SK-N-MC (cell line): ENCODE measurements at regions not wholly inside any gene's neighbourhood (a gene's known extent, or its start where the extent isn't known, plus 50 kb on each side); places are given as distances from the start of the nearest gene placed in this dataset.

ENCODE experiments used
- DNase-seq: peaks from one replicate; pipeline ENCODE4 v3.0.0-alpha.2; 2011; ENCODE audit warnings: low read depth, low spot score
- H3K27ac ChIP-seq: fragments of 200-600 bp; sonication (generic); 2 replicates; pipeline ENCODE4 v1.5.1; 2016; ENCODE audit warnings: mixed run types
- H3K36me3 ChIP-seq: fragments of 200-600 bp; sonication (generic); 2 replicates; pipeline ENCODE4 v1.6.1; 2017; ENCODE audit warnings: antibody characterized with exemption, low read length, mixed read lengths; ENCODE audit not compliant: insufficient read depth
- H3K4me3 ChIP-seq: fragments of 200-600 bp; sonication (generic); 2 replicates; pipeline ENCODE4 v1.5.1; 2016
- H3K9ac ChIP-seq: fragments of 200-600 bp; sonication (generic); 2 replicates; pipeline ENCODE4 v1.8.0; 2017; ENCODE audit warnings: mixed run types, mixed read lengths; ENCODE audit not compliant: insufficient read length
- H3K9me3 ChIP-seq: fragments of 200-600 bp; sonication (generic); 2 replicates; pipeline ENCODE4 v1.6.1; 2017; ENCODE audit warnings: low read depth, mild to moderate bottlenecking, antibody characterized with exemption, low read length, moderate library complexity, mixed read lengths
- EZH2 ChIP-seq: fragments of 200-600 bp; sonication (generic); IDR thresholded peaks from one replicate; pipeline ENCODE4 v1.6.1; 2017; ENCODE audit warnings: antibody characterized with exemption
- FOXP2 ChIP-seq: optimal IDR thresholded peaks from 2 replicates; pipeline ENCODE3; 2011; ENCODE audit warnings: mild to moderate bottlenecking, moderate library complexity; ENCODE audit not compliant: insufficient read depth; ENCODE audit errors: extremely low read length, control extremely low read depth
- POLR2AphosphoS5 ChIP-seq: IDR thresholded peaks from 2 replicates; pipeline ENCODE4 v1.6.1; 2012; ENCODE audit warnings: mild to moderate bottlenecking, low read depth, low read length, borderline replicate concordance

- no peaks in the 10 kb centered on the region for H3K9me3 ChIP-seq
- H3K9ac ChIP-seq = no peak overlapping the region
- DNase-seq = no peak
- H3K36me3 ChIP-seq = no peaks in the 10 kb centered on the region
- no peak for TF ChIP-seq FOXP2
- no peak overlapping the region for H3K27ac ChIP-seq
- no peak overlapping the region for H3K4me3 ChIP-seq
Measured at GRCh38 chr17:77763023-77763422, 195.5 kb upstream of the TNRC6C start.

- Histone ChIP-seq H3K36me3 (no peaks in the 10 kb centered on the region), H3K9me3 (no peaks in the 10 kb centered on the region), H3K9ac (no peak overlapping the region), H3K27ac (no peak overlapping the region), H3K4me3 (no peak overlapping the region)
- TF ChIP-seq FOXP2 = no peak
- TF ChIP-seq POLR2AphosphoS5 = no peak
- TF ChIP-seq EZH2 = no peak
- DNase-seq = no peak
Measured at GRCh38 chr17:77763575-77763974, 194.9 kb upstream of the TNRC6C start.

- no peak overlapping the region for H3K4me3 ChIP-seq
- no peak overlapping the region for H3K27ac ChIP-seq
- no peaks in the 10 kb centered on the region for H3K9me3 ChIP-seq
- H3K9ac ChIP-seq = no peak overlapping the region
- no peak for DNase-seq
- TF ChIP-seq POLR2AphosphoS5 (no peak), EZH2 (no peak), FOXP2 (no peak)
- no peaks in the 10 kb centered on the region for H3K36me3 ChIP-seq
Measured at GRCh38 chr17:77765292-77765691, 193.2 kb upstream of the TNRC6C start.

- H3K27ac ChIP-seq = no peak overlapping the region
- no peak for DNase-seq
- TF ChIP-seq POLR2AphosphoS5 (no peak), FOXP2 (no peak), EZH2 (no peak)
- H3K9me3 ChIP-seq = no peaks in the 10 kb centered on the region
- H3K36me3 ChIP-seq = no peaks in the 10 kb centered on the region
- no peak overlapping the region for H3K4me3 ChIP-seq
- no peak overlapping the region for H3K9ac ChIP-seq
Measured at GRCh38 chr17:77767148-77767547, 191.4 kb upstream of the TNRC6C start.

DNA sequence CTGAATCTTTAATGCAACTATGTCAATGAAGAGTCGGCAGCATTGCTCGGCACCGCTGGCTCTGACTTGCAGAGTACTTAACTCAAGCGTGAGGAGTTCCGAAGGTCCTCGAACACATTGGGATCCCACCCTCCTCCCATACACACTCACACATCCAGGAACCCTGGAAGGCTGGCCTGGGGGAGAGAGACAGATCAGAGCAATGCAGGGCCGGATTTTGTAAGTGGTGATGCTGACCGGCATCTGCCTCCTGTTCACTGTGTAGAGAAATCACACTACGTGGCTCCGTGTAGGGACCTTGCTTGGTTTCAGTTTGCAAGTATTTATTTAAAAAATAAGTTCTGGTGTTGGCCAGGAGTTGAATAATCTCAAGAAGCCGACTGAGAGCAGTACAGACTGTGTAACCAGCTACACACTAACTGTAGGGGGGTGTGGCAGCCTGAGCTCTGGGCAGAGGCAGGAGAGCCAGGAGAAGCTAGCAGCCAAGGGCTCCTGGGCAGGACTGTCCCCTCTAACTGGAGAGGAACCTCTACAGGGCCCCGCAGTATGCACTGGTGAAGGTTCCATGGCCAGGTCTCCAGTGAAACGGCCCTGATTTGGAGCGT, 190.2 kb upstream of the TNRC6C start:
- Histone ChIP-seq H3K36me3 (no peaks in the 10 kb centered on the region), H3K4me3 (no peak overlapping the region), H3K9ac (no peak overlapping the region), H3K9me3 (no peaks in the 10 kb centered on the region), H3K27ac (no peak overlapping the region)
- no peak for DNase-seq
- no peak for TF ChIP-seq EZH2
- TF ChIP-seq FOXP2 = no peak
- no peak for TF ChIP-seq POLR2AphosphoS5

DNA sequence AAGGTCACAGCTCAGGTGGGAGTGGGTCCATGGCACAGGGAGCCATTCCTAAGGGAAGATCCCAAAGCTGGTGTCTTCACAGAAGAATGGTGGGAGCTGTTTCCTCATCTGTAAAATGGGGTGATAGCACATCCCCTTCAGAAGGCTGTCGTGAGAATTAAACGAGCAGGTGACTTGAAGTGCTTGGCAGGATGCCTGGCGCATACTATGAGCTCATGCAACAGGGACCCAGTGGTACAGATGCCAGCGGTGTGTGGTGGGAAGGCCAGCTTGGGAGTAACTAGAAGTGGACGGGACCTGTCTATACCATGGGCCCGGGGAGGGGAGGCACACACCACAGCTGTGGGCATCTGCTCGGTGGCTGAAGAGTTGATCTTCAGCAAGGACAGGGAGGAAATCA, 189.3 kb upstream of the TNRC6C start:
- no peak overlapping the region for H3K27ac ChIP-seq
- no peaks in the 10 kb centered on the region for H3K9me3 ChIP-seq
- no peak overlapping the region for H3K4me3 ChIP-seq
- H3K36me3 ChIP-seq = no peaks in the 10 kb centered on the region
- DNase-seq = no peak
- TF ChIP-seq EZH2 (no peak), POLR2AphosphoS5 (no peak), FOXP2 (no peak)
- no peak overlapping the region for H3K9ac ChIP-seq

DNA sequence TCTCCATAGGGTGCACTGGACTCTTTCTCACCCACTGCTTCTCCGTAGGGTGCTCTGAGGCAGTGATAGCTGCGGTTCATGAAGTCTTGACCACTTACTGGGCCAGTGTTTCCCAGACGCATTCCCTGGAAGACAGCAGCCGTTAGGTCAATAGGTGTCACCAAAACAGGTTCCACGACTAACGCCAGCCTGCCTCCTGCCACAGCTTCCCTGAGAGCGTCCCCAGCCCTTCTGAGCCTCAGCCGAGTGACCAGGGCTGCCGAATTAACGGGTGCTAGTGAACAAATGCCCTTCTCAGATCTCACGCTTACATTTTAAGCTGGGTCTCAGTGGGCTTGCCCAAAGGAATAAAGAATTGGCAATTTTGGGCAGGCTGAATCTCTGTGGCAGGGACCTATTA, 188.7 kb upstream of the TNRC6C start:
- Histone ChIP-seq H3K27ac (no peak overlapping the region), H3K9ac (no peak overlapping the region), H3K36me3 (no peaks in the 10 kb centered on the region), H3K4me3 (no peak overlapping the region), H3K9me3 (no peaks in the 10 kb centered on the region)
- DNase-seq = no peak
- TF ChIP-seq POLR2AphosphoS5 (no peak), EZH2 (no peak), FOXP2 (no peak)

- Histone ChIP-seq H3K9me3 (no peaks in the 10 kb centered on the region), H3K4me3 (no peak overlapping the region), H3K36me3 (no peaks in the 10 kb centered on the region), H3K9ac (no peak overlapping the region), H3K27ac (no peak overlapping the region)
- DNase-seq = no peak
- no peak for TF ChIP-seq FOXP2
- TF ChIP-seq EZH2 = no peak
- TF ChIP-seq POLR2AphosphoS5 = no peak
Measured at GRCh38 chr17:77770331-77771105, 188.0 kb upstream of the TNRC6C start.

DNA sequence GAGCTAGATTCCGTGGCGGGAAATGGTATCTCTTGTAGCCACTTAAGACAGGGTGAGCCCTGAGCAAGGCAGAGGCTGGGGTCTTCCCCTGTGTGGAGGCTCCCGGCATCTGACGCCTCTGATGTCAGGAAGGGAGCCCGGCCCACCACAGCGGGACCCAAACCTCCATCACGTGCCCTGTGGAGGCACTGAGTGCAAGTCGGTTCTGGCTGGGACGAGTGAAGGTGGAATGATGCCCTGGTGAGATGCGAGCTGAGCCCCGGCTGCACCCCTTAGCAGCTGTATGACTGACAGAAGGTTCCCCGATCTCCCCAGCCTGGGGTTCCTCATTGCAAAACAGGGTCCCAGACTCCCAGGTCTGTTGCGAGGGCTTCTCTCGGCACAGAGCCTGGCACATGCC, 187.4 kb upstream of the TNRC6C start:
- Histone ChIP-seq H3K36me3 (no peaks in the 10 kb centered on the region), H3K27ac (no peak overlapping the region), H3K9ac (no peak overlapping the region)

More for the DNA sequence above, 187.4 kb upstream of the TNRC6C start:
- Histone ChIP-seq H3K9me3 (no peaks in the 10 kb centered on the region), H3K4me3 (no peak overlapping the region)
- TF ChIP-seq FOXP2 (no peak), POLR2AphosphoS5 (no peak), EZH2 (no peak)
- DNase-seq = no peak
